Activated gamma-delta T cell (primary cell): ENCODE measurements at regions not wholly inside any gene's neighbourhood (a gene's known extent, or its start where the extent isn't known, plus 50 kb on each side); places are given as distances from the start of the nearest gene placed in this dataset.
A peak's percentile ranks its signal among the peaks of the same experiment; 100 is the strongest.

ENCODE experiments used
- DNase-seq: peaks from one replicate; lab custom pipeline; 2025; lab: John Stamatoyannopoulos, UW

- no peak for DNase-seq
Measured at GRCh38 chr20:50376888-50377459, 133.2 kb upstream of the PTPN1 start.

GRCh38 chr20:50378170-50379000 is 131.8 kb upstream of the PTPN1 start:
- DNase-seq = no peak

- no peak for DNase-seq
Measured at GRCh38 chr20:50379049-50379990, 130.9 kb upstream of the PTPN1 start.

- no peak for DNase-seq
Measured at GRCh38 chr20:50379991-50380696, 130.0 kb upstream of the PTPN1 start.

DNA sequence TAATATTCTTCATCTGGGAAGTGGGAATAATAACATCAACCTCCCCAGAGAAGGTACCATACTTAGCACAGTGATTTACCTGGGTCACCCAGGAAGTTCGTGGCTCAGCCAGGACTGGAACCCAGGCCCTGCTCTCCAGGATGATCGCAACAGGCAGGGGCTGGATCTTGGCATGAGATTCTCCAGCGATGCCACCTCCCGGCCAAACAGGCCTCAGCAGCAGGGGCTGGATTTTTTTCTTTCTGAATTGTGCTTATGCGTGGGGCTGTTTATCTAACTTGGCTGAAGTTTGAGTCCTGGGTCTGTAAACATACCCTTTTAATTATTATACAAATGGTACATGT is 129.5 kb upstream of the PTPN1 start:
- DNase-seq = no peak

DNA sequence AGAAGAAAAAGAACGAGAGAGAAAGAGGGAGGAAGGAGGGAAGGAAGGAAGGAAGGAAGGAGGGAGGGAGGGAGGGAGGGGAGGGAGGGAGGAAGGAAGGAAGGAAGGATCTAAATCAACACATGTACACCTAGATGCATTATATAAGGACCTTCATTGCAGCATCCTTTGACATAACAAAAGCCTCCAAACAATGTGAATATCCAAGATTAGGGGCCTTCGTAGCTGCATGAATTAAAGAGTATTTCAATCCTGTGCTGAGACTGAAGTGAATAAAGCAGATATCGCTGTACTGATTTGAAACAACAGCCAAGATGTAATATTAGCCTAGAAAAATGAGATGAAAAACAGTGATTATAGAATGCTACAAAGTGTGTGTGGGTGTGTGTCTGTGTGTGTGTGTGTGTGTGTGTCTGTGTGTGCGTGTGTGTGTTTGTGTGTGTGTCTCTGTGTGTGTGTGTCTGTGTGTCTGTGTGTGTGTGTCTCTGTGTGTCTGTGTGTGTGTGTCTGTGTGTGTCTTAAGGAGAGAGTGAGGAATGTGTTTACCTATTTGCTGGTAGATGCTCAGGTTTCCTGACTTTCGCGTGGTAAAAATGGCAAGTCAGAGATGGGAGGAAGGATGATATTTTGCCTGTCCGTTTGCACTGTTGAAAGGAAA is 129.0 kb upstream of the PTPN1 start:
- DNase-seq = no peak

DNA sequence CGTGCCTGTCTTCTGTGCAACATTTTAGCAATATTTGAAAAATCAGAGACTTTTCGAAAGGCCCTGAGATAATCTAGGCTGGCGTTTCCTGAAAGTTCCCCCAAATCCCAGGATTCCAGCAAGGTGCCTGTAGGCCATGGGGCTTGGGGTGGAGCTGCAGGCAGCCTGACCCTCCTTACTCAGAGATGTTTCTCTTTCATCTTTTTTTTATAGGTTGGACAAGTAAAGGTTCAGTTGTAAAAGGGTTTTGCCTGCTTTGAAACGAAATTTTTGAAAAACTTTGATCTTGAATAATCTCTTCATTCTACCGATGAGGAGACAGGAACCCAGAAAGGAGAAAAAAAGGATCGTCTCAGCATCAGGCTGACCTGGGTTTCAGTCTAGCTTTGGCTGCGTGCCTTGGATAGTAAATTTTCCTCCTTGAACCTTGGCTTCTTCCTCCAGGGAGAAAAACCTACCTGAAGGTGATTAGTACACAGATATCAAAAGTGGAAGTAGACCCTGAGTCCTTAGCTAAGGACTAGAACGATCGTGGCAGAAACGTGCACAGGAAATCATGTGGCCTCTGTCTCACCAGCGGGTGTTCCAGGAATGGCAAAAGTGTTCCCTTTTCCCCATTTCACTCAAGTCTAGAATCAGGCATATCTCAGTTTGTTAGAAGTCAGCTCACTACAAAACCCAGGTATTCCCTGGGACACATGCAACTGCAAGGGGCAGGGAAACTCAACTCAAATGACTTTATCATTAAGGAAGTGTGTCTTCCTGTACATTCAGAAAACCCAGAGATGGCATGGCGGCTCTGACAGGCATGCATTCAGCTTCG is 128.2 kb upstream of the PTPN1 start:
- DNase-seq = no peak

DNA sequence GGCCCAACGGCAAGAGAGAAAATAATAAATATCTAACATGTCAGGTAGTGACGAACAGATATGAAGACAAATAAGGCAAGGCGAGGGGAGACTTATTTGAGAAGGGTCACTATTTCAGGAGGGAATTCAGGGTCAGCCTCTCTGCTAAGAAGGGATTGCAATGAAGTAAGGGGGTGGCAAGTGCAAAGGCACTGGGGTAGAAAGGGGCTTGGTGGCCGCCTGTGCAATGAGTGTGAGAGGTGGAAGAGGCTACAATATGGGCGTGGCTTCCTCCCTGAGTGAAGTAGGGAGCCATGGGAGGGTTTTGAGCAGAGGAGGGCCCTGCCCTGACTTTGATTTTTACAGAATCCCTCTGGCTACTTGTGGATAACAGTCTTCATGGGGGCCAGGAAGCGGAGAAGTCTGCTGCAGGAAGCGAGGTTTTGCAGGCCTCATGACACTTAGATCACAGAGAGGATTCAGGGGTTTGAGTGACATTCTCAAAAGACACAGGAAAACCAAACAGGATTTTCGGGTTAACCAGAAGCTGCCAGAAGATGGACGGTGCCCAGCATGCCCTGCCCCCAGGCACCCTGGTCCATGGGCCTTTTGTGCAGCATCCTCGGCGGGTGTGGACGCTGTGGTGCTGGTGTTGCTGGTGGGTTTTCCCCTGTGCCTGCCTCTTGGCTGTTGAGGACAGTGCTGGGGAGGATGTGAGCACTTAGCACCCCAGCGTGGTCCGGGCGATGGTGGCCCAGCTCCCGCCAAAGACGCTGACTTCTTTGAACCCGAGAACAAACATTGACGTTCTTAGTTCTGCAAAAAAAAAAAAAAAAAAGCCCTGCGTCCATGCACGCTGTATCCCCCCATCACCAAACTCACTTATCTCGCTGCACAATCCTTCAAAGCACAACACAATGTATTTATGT is 124.2 kb upstream of the PTPN1 start:
- peak; percentile 78 for DNase-seq

GRCh38 chr20:50386641-50386960 is 123.6 kb upstream of the PTPN1 start:
- no peak for DNase-seq

DNA sequence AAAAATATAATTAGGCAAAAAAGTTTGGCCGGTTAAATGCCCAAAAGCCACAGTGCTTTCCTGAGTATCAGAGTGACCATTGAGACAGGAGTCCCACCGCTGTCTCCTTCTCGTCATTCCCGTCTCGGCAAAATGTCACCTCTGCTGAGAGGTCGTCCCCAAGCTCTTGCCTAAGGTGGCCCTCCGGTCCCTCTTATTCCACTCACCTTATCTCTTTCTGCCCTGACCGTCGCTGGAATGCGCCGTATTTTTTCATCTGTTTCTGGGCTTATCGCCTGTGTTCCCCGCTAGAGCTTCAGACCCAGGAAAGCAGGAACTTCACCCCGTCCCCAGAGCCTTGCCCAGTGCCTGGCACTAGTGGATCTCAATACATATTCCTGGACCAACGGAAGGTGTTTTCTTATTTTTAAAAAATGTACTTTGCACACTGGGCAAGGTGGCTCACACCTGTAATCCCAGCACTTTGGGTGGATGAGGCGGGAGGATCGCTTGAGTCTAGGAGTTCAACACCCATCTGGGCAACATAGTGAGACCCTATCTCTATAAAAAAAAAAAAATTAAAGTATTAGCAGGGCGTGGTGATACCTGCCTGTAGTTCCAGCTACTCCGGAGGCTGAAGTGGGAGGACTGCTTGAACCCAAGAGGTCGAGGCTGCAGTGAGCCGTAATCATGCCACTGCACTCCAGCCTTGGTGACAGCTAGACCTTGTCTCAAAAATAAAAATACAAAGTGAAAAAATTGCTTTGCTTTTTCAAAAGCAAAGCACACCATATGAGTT is 122.8 kb upstream of the PTPN1 start:
- DNase-seq = no peak

DNA sequence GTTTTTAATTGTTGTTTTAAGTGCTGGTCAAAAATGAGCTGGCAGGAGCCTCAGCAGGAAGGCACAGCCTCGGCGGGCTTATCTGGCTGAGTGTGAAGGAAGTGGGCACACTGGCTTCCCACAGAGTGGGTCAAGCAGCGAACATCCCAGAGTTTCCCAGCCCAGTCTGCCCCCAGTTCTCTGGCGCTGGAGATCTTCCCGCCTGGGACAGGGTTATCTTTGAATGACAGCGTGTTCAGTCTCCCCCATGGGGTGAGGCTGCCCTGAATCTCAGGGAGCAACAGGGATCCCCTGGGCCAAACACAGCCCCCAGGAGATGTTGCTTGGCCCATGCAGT is 122.2 kb upstream of the PTPN1 start:
- no peak for DNase-seq

- no peak for DNase-seq
Measured at GRCh38 chr20:50388733-50389437, 121.3 kb upstream of the PTPN1 start.

- no peak for DNase-seq
Measured at GRCh38 chr20:50389438-50389807, 120.8 kb upstream of the PTPN1 start.

DNA sequence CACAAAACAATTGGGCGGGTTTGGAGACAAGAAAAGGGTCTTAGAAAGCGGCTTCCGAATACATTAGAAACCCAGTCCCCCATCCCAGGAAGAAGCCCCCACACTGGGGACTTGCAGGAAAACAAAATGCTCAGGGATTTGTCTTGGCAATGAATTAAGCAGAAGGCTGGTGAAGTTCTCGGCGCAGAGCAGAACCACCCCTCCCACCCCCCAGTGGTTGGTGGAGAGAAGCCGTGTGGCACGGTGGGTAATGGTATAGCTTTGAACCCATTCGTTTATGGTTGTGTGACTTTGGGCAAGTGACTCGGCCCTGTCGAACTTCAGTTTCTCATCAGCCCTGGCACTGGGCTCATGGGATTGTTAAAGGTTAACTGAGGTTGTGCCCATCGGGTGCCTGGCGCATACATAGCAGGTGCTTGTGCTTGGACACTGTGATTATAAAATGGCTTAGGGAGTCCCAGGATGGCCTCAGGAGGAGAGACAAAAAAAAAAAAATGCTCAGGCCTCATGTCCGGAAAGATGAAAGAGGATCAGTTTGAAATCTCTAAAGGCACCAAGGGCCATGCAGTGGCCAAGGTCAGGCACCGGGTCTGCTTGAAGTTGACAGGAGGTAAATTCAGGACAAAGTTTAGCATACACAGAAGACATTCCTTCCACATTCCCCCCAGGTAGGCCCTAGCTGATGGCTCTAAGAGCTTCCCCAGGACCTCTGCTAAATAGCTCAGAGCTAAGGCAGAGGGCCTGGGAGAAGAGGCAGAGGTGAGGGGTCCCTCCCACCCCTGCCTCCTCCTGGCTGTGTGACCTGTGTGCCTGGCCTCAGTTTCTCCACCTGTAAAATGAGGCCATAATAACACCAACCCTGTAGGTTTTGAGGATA is 120.1 kb upstream of the PTPN1 start:
- DNase-seq = no peak

GRCh38 chr20:50390685-50391443 is 119.3 kb upstream of the PTPN1 start:
- DNase-seq = no peak

GRCh38 chr20:50391444-50392137 is 118.6 kb upstream of the PTPN1 start:
- DNase-seq = no peak
